ENCODE measurements at regions not wholly inside any gene's neighbourhood (a gene's known extent, or its start where the extent isn't known, plus 50 kb on each side); places are given as distances from the start of the nearest gene placed in this dataset.

DNA sequence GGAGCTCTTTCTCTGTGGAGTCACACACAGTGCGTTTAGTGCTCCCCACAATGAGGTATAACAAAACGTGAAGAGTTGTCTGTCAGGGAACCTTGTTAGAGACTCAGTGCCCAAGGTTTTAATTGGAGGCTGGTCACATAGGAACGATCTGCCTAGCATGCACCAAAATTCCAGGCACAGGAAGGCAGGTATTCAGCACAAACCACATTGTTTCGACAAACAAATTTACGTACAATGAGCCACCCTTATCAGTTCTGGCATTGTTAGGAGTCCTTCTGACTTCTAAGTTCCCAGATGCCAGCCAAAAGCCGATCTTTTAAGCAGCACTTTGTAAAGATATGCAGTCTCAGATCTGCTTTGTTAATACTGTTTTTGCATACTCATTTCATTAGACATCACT is 414.2 kb upstream of the MTPN start:
- Histone ChIP-seq H2BK15ac (ENCODE audit: low read depth, low read length) (no peak overlapping the region), H3K14ac (ENCODE audit: insufficient read depth, low read length) (no peak overlapping the region), H3K9ac (ENCODE audit: extremely low read depth, insufficient read length, low read length) (no peak overlapping the region), H2AFZ (ENCODE audit: low read length) (no peak overlapping the region), H2BK12ac (ENCODE audit: insufficient read length, low read depth, low read length) (no peak overlapping the region), H3K18ac (ENCODE audit: insufficient read length, low read depth, low read length) (no peak overlapping the region), H3K79me1 (ENCODE audit: insufficient read depth, low read depth, low read length, poor library complexity, severe bottlenecking) (no peaks in the 10 kb centered on the region), H3K9me3 (ENCODE audit: control insufficient read depth, low read depth, low read length) (no peaks in the 10 kb centered on the region), H3K23ac (ENCODE audit: insufficient read length, low read depth, low read length) (no peak overlapping the region), H2BK120ac (ENCODE audit: low read depth, low read length, poor library complexity, severe bottlenecking) (no peak overlapping the region), H3K27me3 (ENCODE audit: insufficient read depth, low read length) (no peaks in the 10 kb centered on the region), H3K56ac (ENCODE audit: insufficient read length, low read depth, low read length) (no peak overlapping the region), H3K27ac (ENCODE audit: insufficient read length, low read depth, low read length) (no peak overlapping the region), H3T11ph (ENCODE audit: low read length) (no peak overlapping the region), H4K8ac (replicated peaks; ENCODE audit: insufficient read length, low read depth, low read length) (no peak overlapping the region), H2AK5ac (ENCODE audit: insufficient read length, low read length) (no peak overlapping the region), H3K79me2 (ENCODE audit: insufficient read depth, low read length) (no peaks in the 10 kb centered on the region), H4K91ac (ENCODE audit: insufficient read length, low read depth, low read length) (no peak overlapping the region), H2BK20ac (ENCODE audit: low read depth, low read length, poor library complexity, severe bottlenecking) (no peak overlapping the region), H4K20me1 (ENCODE audit: control insufficient read depth, insufficient read depth, insufficient read length) (no peaks in the 10 kb centered on the region), H2BK5ac (ENCODE audit: insufficient read length, low read length) (no peak overlapping the region), H3K23me2 (ENCODE audit: insufficient read length, low read depth, low read length, poor library complexity, severe bottlenecking) (no peaks in the 10 kb centered on the region), H3K4me2 (ENCODE audit: insufficient read depth, insufficient read length, low read length) (no peak overlapping the region), H4K5ac (ENCODE audit: insufficient read length, low read depth, low read length) (no peak overlapping the region), H3K4me1 (ENCODE audit: insufficient read depth, low read length) (no peaks in the 10 kb centered on the region), H3K4ac (ENCODE audit: low read depth, low read length) (no peak overlapping the region)
- DNase-seq: no peak
- no peaks in the 10 kb centered on the region for H3K36me3 Mint-ChIP-seq (ENCODE audit: insufficient read depth in 1 of 3, low read depth in 3 of 3)
- no CpG with 5 or more reads among the region's 6 CpGs for WGBS (ENCODE audit: extremely low coverage, insufficient read length, low lambda C conversion rate)
- TF ChIP-seq, protein P1, sequence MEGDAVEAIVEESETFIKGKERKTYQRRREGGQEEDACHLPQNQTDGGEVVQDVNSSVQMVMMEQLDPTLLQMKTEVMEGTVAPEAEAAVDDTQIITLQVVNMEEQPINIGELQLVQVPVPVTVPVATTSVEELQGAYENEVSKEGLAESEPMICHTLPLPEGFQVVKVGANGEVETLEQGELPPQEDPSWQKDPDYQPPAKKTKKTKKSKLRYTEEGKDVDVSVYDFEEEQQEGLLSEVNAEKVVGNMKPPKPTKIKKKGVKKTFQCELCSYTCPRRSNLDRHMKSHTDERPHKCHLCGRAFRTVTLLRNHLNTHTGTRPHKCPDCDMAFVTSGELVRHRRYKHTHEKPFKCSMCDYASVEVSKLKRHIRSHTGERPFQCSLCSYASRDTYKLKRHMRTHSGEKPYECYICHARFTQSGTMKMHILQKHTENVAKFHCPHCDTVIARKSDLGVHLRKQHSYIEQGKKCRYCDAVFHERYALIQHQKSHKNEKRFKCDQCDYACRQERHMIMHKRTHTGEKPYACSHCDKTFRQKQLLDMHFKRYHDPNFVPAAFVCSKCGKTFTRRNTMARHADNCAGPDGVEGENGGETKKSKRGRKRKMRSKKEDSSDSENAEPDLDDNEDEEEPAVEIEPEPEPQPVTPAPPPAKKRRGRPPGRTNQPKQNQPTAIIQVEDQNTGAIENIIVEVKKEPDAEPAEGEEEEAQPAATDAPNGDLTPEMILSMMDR (conservative IDR thresholded peaks at IDR 0.05): no peak
- no peak overlapping the region for H3K4me3 Mint-ChIP-seq
- no peak overlapping the region for H3K27ac Mint-ChIP-seq
- H3K9me3 Mint-ChIP-seq: no peaks in the 10 kb centered on the region; a peak in 1 of 5 replicates
- no peaks in the 10 kb centered on the region; the same call in 1 of the 2 replicates for H3K27me3 Mint-ChIP-seq (ENCODE audit: low read depth)
- H3K4me1 Mint-ChIP-seq: peaks cover 5 to 11% of the 10 kb centered on the region in 2 experiments; a peak in 3 of 4 replicates
